B cell (primary cell): ENCODE measurements at regions not wholly inside any gene's neighbourhood (a gene's known extent, or its start where the extent isn't known, plus 50 kb on each side); places are given as distances from the start of the nearest gene placed in this dataset.

Source experiments
- ATAC-seq: fragments of 200-7000 bp; cut with Tn5 transposase; one replicate; pipeline ENCODE4 v1.10.0; 2021; ENCODE audit warnings: low read depth, mild to moderate bottlenecking, moderate number of reproducible peaks, moderate library complexity
- CTCF ChIA-PET: fragments of 350-600 bp; sonication (Branson Sonifier 250); formaldehyde crosslinking; loops from one replicate; lab custom pipeline; 2021; ENCODE audit warnings: antibody characterized with exemption, inconsistent platforms; lab: Charles Lee
- POLR2A ChIA-PET: fragments of 350-600 bp; sonication (Branson Sonifier 250); formaldehyde crosslinking; loops from one replicate; lab custom pipeline; 2021; ENCODE audit warnings: antibody characterized with exemption; lab: Charles Lee
- DNase-seq: peaks from one replicate; pipeline ENCODE4 v3.0.0; 2013
- H2AFZ ChIP-seq: 2 replicates; pipeline ENCODE4 v1.6.1; 2012; ENCODE audit warnings: mild to moderate bottlenecking, low read depth, low read length; ENCODE audit not compliant: insufficient read depth, poor library complexity, severe bottlenecking
- H3K27ac ChIP-seq, 2 donors: 1 replicate in 1 of 2; 2 replicates in 1 of 2; pipeline ENCODE4 v1.5.1; 2012 to 2013; ENCODE audit warnings: low read length in 2 of 2, mild to moderate bottlenecking in 2 of 2, moderate library complexity in 1 of 2
- H3K27me3 ChIP-seq, 4 experiments: fragments of 200-600 bp in 1 of 4; sonication (generic) in 1 of 4; replicated peaks in 1 of 4; 1 replicate in 2 of 4; 2 replicates in 2 of 4; pipeline versions ENCODE4 v1.6.1 to v1.7.0; 2013 to 2016; ENCODE audit warnings: low read length in 3 of 4, mild to moderate bottlenecking in 2 of 4, mixed read lengths in 1 of 4, moderate library complexity in 1 of 4; ENCODE audit not compliant: insufficient read depth in 4 of 4, control insufficient read depth in 3 of 4; ENCODE audit errors: control extremely low read depth in 1 of 4
- H3K36me3 ChIP-seq, 2 experiments: replicated peaks in 1 of 2; 1 replicate in 1 of 2; 2 replicates in 1 of 2; pipeline versions ENCODE4 v1.6.1 to v1.7.1; 2013; ENCODE audit warnings: low read length in 1 of 2; ENCODE audit not compliant: insufficient read depth in 2 of 2, control insufficient read depth in 1 of 2; ENCODE audit errors: control extremely low read depth in 1 of 2, extremely low read depth in 1 of 2
- H3K4me1 ChIP-seq, 2 donors: fragments of 200-600 bp in 1 of 2; sonication (generic) in 1 of 2; 1 replicate in 1 of 2; 2 replicates in 1 of 2; pipeline versions ENCODE4 v1.5.1 to v1.6.1; 2013 to 2017; ENCODE audit warnings: low read length in 2 of 2; ENCODE audit not compliant: control insufficient read depth in 2 of 2, insufficient read depth in 2 of 2
- H3K4me2 ChIP-seq: replicated peaks from 2 replicates; pipeline ENCODE3; 2012; ENCODE audit warnings: mild to moderate bottlenecking, low read depth, low read length; ENCODE audit not compliant: poor library complexity, severe bottlenecking
- H3K4me3 ChIP-seq, 5 experiments: fragments of 200-600 bp in 1 of 5; sonication (generic) in 1 of 5; 1 replicate in 3 of 5; 2 replicates in 2 of 5; pipeline versions ENCODE4 v1.5.1 to v1.7.0; 2011 to 2016; ENCODE audit warnings: low read length in 4 of 5, mild to moderate bottlenecking in 4 of 5, low read depth in 2 of 5, control low read depth in 1 of 5, moderate library complexity in 1 of 5; ENCODE audit not compliant: insufficient read depth in 1 of 5; ENCODE audit errors: control extremely low read depth in 1 of 5, extremely low read depth in 1 of 5
- H3K79me2 ChIP-seq: fragments of 200-600 bp; sonication (generic); one replicate; pipeline ENCODE4 v1.6.0; 2016; ENCODE audit warnings: low read length; ENCODE audit not compliant: control insufficient read depth, insufficient read depth
- H3K9ac ChIP-seq: fragments of 200-600 bp; sonication (generic); 2 replicates; pipeline ENCODE4 v1.6.1; 2017; ENCODE audit warnings: mild to moderate bottlenecking, low read length, moderate library complexity
- H3K9me3 ChIP-seq, 3 donors: one replicate each; pipeline versions ENCODE4 v1.6.1 to v1.7.1; 2013; ENCODE audit warnings: low read length in 2 of 3; ENCODE audit not compliant: control insufficient read depth in 2 of 3, insufficient read depth in 1 of 3; ENCODE audit errors: control extremely low read depth in 1 of 3
- H4K20me1 ChIP-seq: 2 replicates; pipeline ENCODE4 v1.6.0; 2012; ENCODE audit warnings: mild to moderate bottlenecking, low read length; ENCODE audit not compliant: insufficient read depth, control insufficient read depth, poor library complexity, severe bottlenecking
- H3K27ac Mint-ChIP-seq: one replicate; pipeline ENCODE4 v1.8.0; 2021; ENCODE audit warnings: mixed read lengths
- H3K27me3 Mint-ChIP-seq: one replicate; pipeline ENCODE4 v1.8.0; 2021; ENCODE audit warnings: mixed read lengths
- H3K4me1 Mint-ChIP-seq: one replicate; pipeline ENCODE4 v1.8.0; 2021; ENCODE audit warnings: mixed read lengths
- H3K4me3 Mint-ChIP-seq: one replicate; pipeline ENCODE4 v1.8.0; 2021; ENCODE audit warnings: mixed read lengths
- H3K9me3 Mint-ChIP-seq: one replicate; pipeline ENCODE4 v1.8.0; 2022; ENCODE audit warnings: mixed read lengths; ENCODE audit not compliant: insufficient read depth
- EZH2 ChIP-seq: IDR thresholded peaks from 2 replicates; pipeline ENCODE4 v1.6.1; 2012; ENCODE audit warnings: borderline replicate concordance, low read depth, mild to moderate bottlenecking, moderate library complexity, low read length; ENCODE audit not compliant: insufficient read depth, poor library complexity, severe bottlenecking
- WGBS: methylation state at CpG from one replicate; pipeline ENCODE4 v1.1.5; 2013; ENCODE audit warnings: missing lambda C conversion rate; ENCODE audit not compliant: insufficient coverage; 5-methylcytosine and 5-hydroxymethylcytosine counted together
- intact Hi-C: fragments of 100-400 bp; cut with micrococcal nuclease; formaldehyde crosslinking; loops from one replicate; pipeline ENCODE4 v1.10.0; 2022
- TF ChIP-seq, protein P1 (sequence below): fragments of 200-600 bp; IDR thresholded peaks from one replicate; pipeline ENCODE4 v1.8.0; 2022; ENCODE audit warnings: antibody characterized with exemption, mild to moderate bottlenecking

DNA sequence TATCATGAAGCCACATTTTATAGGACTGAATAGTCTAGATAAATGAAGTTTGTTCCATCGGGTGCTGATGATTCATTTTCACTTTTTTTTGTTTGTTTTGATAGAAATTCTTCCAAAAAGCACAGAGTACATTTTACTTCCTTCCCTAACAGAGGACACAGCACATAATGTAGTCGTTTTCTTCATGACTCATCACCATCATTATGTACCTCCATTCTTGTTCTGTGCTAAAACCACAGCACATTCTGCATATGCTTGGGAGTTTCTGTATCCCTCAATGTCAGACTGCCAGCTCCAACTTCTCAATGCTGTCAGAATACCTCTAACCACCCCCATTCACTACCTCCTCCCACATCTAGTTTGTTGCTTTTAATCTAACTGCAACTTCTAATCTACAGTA, 1004.9 kb upstream of the ADGRB3 start:
- no peak for TF ChIP-seq EZH2
- TF ChIP-seq, protein P1, sequence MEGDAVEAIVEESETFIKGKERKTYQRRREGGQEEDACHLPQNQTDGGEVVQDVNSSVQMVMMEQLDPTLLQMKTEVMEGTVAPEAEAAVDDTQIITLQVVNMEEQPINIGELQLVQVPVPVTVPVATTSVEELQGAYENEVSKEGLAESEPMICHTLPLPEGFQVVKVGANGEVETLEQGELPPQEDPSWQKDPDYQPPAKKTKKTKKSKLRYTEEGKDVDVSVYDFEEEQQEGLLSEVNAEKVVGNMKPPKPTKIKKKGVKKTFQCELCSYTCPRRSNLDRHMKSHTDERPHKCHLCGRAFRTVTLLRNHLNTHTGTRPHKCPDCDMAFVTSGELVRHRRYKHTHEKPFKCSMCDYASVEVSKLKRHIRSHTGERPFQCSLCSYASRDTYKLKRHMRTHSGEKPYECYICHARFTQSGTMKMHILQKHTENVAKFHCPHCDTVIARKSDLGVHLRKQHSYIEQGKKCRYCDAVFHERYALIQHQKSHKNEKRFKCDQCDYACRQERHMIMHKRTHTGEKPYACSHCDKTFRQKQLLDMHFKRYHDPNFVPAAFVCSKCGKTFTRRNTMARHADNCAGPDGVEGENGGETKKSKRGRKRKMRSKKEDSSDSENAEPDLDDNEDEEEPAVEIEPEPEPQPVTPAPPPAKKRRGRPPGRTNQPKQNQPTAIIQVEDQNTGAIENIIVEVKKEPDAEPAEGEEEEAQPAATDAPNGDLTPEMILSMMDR, result no peak
- Histone ChIP-seq H2AFZ (no peak overlapping the region), H3K27me3 (no peaks in the 10 kb centered on the region), H3K4me3 (no peak overlapping the region), H3K36me3 (no peaks in the 10 kb centered on the region), H3K4me1 (no peaks in the 10 kb centered on the region), H3K27ac (no peak overlapping the region), H3K9ac (no peak overlapping the region), H4K20me1 (no peaks in the 10 kb centered on the region), H3K4me2 (no peak overlapping the region), H3K9me3 (peaks cover 0 to 7% (median 2%) of the 10 kb centered on the region in 3 donors), H3K79me2 (no peaks in the 10 kb centered on the region)
- ChIA-PET CTCF (no interaction called here), POLR2A (no interaction called here)
- no peak for DNase-seq
- Mint-ChIP-seq H3K4me1 (no peaks in the 10 kb centered on the region), H3K4me3 (no peak overlapping the region), H3K27ac (no peak overlapping the region), H3K9me3 (peaks cover 5% of the 10 kb centered on the region), H3K27me3 (no peaks in the 10 kb centered on the region)
- intact Hi-C loops, result no loop called here
- no peak for ATAC-seq
- WGBS, result 0% methylated on average over 1 of the region's 2 CpGs

- Mint-ChIP-seq H3K4me1 (no peaks in the 10 kb centered on the region), H3K27ac (no peak overlapping the region), H3K4me3 (no peak overlapping the region), H3K27me3 (no peaks in the 10 kb centered on the region), H3K9me3 (peaks cover 5% of the 10 kb centered on the region)
- H2AFZ ChIP-seq, result no peak overlapping the region
- H3K27me3 ChIP-seq, result no peaks in the 10 kb centered on the region
- DNase-seq (no peak), ATAC-seq (no peak)
- TF ChIP-seq, protein P1, result no peak
- TF ChIP-seq EZH2, result no peak
- no peak overlapping the region for H3K4me2 ChIP-seq
- no peaks in the 10 kb centered on the region for H3K79me2 ChIP-seq
- H3K4me1 ChIP-seq, result no peaks in the 10 kb centered on the region
- POLR2A ChIA-PET, result no interaction called here
- no peak overlapping the region for H3K27ac ChIP-seq
- CTCF ChIA-PET, result no interaction called here
- no peaks in the 10 kb centered on the region for H4K20me1 ChIP-seq
- no peak overlapping the region for H3K9ac ChIP-seq
- no peak overlapping the region for H3K4me3 ChIP-seq
- intact Hi-C loops, result no loop called here
- peaks cover 0 to 4% (median 1%) of the 10 kb centered on the region in 3 donors for H3K9me3 ChIP-seq
- H3K36me3 ChIP-seq, result no peaks in the 10 kb centered on the region
Observed at GRCh38 chr6:67629258-67629657, 1005.8 kb upstream of the ADGRB3 start.
